SK-N-SH (cell line): ENCODE measurements at regions not wholly inside any gene's neighbourhood (a gene's known extent, or its start where the extent isn't known, plus 50 kb on each side); places are given as distances from the start of the nearest gene placed in this dataset.

Experiments
- CTCF ChIA-PET: fragments of 300-600, 350-600 bp; formaldehyde crosslinking; extraction: SDS; loops from one replicate; lab custom pipeline; 2021; lab: Yijun Ruan, JAX
- POLR2A ChIA-PET: fragments of 350-600 bp; sonication (Branson Sonifier 250); formaldehyde crosslinking; extraction: SDS; loops from one replicate; lab custom pipeline; 2020; ENCODE audit warnings: antibody characterized with exemption, inconsistent platforms; lab: Yijun Ruan, JAX
- DNase-seq: peaks from one replicate; pipeline ENCODE4 v3.0.0; 2012
- H2AFZ ChIP-seq: fragments of 200-600 bp; sonication (generic); 2 replicates; pipeline ENCODE4 v1.8.1; 2016; ENCODE audit warnings: antibody characterized with exemption, mild to moderate bottlenecking, low read depth
- H3F3A ChIP-seq: fragments of 200-600 bp; sonication (generic); replicated peaks from 2 replicates; pipeline ENCODE3; 2016; ENCODE audit warnings: antibody characterized with exemption, mild to moderate bottlenecking; ENCODE audit not compliant: insufficient read depth
- H3K27ac ChIP-seq, 2 experiments: fragments of 200-500 bp in 1 of 2; fragments of 200-600 bp in 1 of 2; sonication (Bioruptor generic) in 1 of 2; sonication (generic), shearing (Covaris generic) in 1 of 2; 2 replicates each; pipeline versions ENCODE4 v1.5.1 to v1.6.1; 2014 to 2016; ENCODE audit warnings: low read depth in 2 of 2, inconsistent platforms in 1 of 2, low read length in 1 of 2, mild to moderate bottlenecking in 1 of 2, mixed read lengths in 1 of 2
- H3K27me3 ChIP-seq: fragments of 200-600 bp; sonication (generic), shearing (Covaris generic); 2 replicates; pipeline ENCODE4 v1.6.1; 2016; ENCODE audit warnings: mixed run types; ENCODE audit not compliant: insufficient read depth
- H3K36me3 ChIP-seq, 2 experiments: fragments of 200-500 bp in 1 of 2; fragments of 200-600 bp in 1 of 2; sonication (Bioruptor generic) in 1 of 2; sonication (generic) in 1 of 2; replicated peaks in 1 of 2; 2 replicates each; pipeline versions ENCODE3 to v1.5.1; 2014 to 2016; ENCODE audit warnings: low read length in 1 of 2, mild to moderate bottlenecking in 1 of 2; ENCODE audit not compliant: insufficient read depth in 2 of 2, control insufficient read depth in 1 of 2
- H3K4me1 ChIP-seq, 2 experiments: fragments of 200-500 bp in 1 of 2; fragments of 200-600 bp in 1 of 2; sonication (Bioruptor generic) in 1 of 2; sonication (generic), shearing (Covaris generic) in 1 of 2; 2 replicates each; pipeline versions ENCODE4 v1.5.1 to v1.6.1; 2014 to 2016; ENCODE audit warnings: low read depth in 1 of 2, low read length in 1 of 2, mixed run types in 1 of 2; ENCODE audit not compliant: insufficient read depth in 2 of 2, control insufficient read depth in 1 of 2
- H3K4me2 ChIP-seq: fragments of 200-600 bp; sonication (generic), shearing (Covaris generic); 2 replicates; pipeline ENCODE4 v1.6.1; 2017; ENCODE audit warnings: mixed run types
- H3K4me3 ChIP-seq, 2 experiments: fragments of 200-500 bp in 1 of 2; fragments of 200-600 bp in 1 of 2; sonication (Bioruptor generic) in 1 of 2; sonication (generic), shearing (Covaris generic) in 1 of 2; 2 replicates each; pipeline versions ENCODE4 v1.5.1 to v1.8.1; 2014 to 2016; ENCODE audit warnings: low read depth in 2 of 2, inconsistent platforms in 1 of 2, low read length in 1 of 2, mild to moderate bottlenecking in 1 of 2, mixed read lengths in 1 of 2, moderate library complexity in 1 of 2
- H3K79me2 ChIP-seq: fragments of 200-600 bp; sonication (generic); 2 replicates; pipeline ENCODE4 v1.8.1; 2017; ENCODE audit warnings: mild to moderate bottlenecking; ENCODE audit not compliant: insufficient read depth
- H3K9ac ChIP-seq: fragments of 200-600 bp; sonication (generic); 2 replicates; pipeline ENCODE4 v1.6.1; 2017; ENCODE audit warnings: mixed run types
- H3K9me2 ChIP-seq: fragments of 200-600 bp; sonication (generic); 2 replicates; pipeline ENCODE4 v1.6.1; 2017; ENCODE audit warnings: mixed run types
- H3K9me3 ChIP-seq: fragments of 200-600 bp; sonication (generic); 2 replicates; pipeline ENCODE4 v1.6.1; 2017; ENCODE audit warnings: mixed run types, mild to moderate bottlenecking, moderate library complexity
- H4K20me1 ChIP-seq: fragments of 200-600 bp; sonication (generic); 2 replicates; pipeline ENCODE4 v1.6.1; 2017; ENCODE audit warnings: mild to moderate bottlenecking, mixed run types; ENCODE audit not compliant: insufficient read depth
- CHD2 ChIP-seq: fragments of 150-350 bp; IDR thresholded peaks from 2 replicates; pipeline ENCODE4 v1.6.1; 2018; ENCODE audit warnings: low read length; ENCODE audit not compliant: partially characterized antibody
- EP300 ChIP-seq, 2 experiments: IDR thresholded peaks; 2 replicates each; pipeline versions ENCODE4 v1.4.0 to v1.6.1; 2012; ENCODE audit warnings: borderline replicate concordance in 1 of 2, low read depth in 1 of 2, low read length in 1 of 2
- EZH2phosphoT487 ChIP-seq: fragments of 200-600 bp; sonication (generic); IDR thresholded peaks from 2 replicates; pipeline ENCODE4 v1.6.1; 2017; ENCODE audit warnings: low read depth, mixed run types, mild to moderate bottlenecking, antibody characterized with exemption, moderate library complexity, borderline replicate concordance
- FOXJ3 ChIP-seq: sonication (generic); formaldehyde crosslinking; IDR thresholded peaks from 2 replicates; pipeline ENCODE4 v1.5.1; 2020; ENCODE audit warnings: mild to moderate bottlenecking, missing genetic modification reagents
- FOXM1 ChIP-seq: IDR thresholded peaks from 2 replicates; pipeline ENCODE4 v1.4.0; 2012; ENCODE audit warnings: low read depth, mild to moderate bottlenecking
- JUND ChIP-seq: IDR thresholded peaks from 2 replicates; pipeline ENCODE4 v1.4.0; 2012
- MEF2A ChIP-seq: IDR thresholded peaks from 2 replicates; pipeline ENCODE4 v1.4.0; 2012; ENCODE audit warnings: low read depth, borderline replicate concordance
- MXI1 ChIP-seq: IDR thresholded peaks from 2 replicates; pipeline ENCODE4 v1.6.1; 2012; ENCODE audit warnings: mild to moderate bottlenecking, low read depth, low read length, improper control_type of control experiment
- POLR2AphosphoS5 ChIP-seq: IDR thresholded peaks from 2 replicates; pipeline ENCODE4 v1.6.1; 2012; ENCODE audit warnings: low read depth, low read length
- RCOR1 ChIP-seq: fragments of 150-350 bp; IDR thresholded peaks from 2 replicates; pipeline ENCODE4 v1.6.1; 2017; ENCODE audit warnings: antibody characterized with exemption, low read length
- SMC3 ChIP-seq: IDR thresholded peaks from 2 replicates; pipeline ENCODE4 v1.6.1; 2012; ENCODE audit warnings: low read depth, low read length, improper control_type of control experiment
- TEAD4 ChIP-seq: IDR thresholded peaks from 2 replicates; pipeline ENCODE4 v1.4.0; 2012; ENCODE audit warnings: mild to moderate bottlenecking, borderline replicate concordance; ENCODE audit not compliant: insufficient read depth
- USF2 ChIP-seq: fragments of 150-350 bp; IDR thresholded peaks from 2 replicates; pipeline ENCODE4 v1.6.1; 2017; ENCODE audit warnings: antibody characterized with exemption, low read length, low read depth, borderline replicate concordance
- WGBS: methylation state at CpG from one replicate; pipeline ENCODE4 v1.1.6; 2017; ENCODE audit warnings: low lambda C conversion rate; 5-methylcytosine and 5-hydroxymethylcytosine counted together
- TF ChIP-seq, protein P1 (sequence below): IDR thresholded peaks from 2 replicates; pipeline ENCODE4; 2012
- TF ChIP-seq, protein P2 (sequence below): IDR thresholded peaks from 2 replicates; pipeline ENCODE4 v1.4.0; 2012; ENCODE audit warnings: low read depth, borderline replicate concordance

DNA sequence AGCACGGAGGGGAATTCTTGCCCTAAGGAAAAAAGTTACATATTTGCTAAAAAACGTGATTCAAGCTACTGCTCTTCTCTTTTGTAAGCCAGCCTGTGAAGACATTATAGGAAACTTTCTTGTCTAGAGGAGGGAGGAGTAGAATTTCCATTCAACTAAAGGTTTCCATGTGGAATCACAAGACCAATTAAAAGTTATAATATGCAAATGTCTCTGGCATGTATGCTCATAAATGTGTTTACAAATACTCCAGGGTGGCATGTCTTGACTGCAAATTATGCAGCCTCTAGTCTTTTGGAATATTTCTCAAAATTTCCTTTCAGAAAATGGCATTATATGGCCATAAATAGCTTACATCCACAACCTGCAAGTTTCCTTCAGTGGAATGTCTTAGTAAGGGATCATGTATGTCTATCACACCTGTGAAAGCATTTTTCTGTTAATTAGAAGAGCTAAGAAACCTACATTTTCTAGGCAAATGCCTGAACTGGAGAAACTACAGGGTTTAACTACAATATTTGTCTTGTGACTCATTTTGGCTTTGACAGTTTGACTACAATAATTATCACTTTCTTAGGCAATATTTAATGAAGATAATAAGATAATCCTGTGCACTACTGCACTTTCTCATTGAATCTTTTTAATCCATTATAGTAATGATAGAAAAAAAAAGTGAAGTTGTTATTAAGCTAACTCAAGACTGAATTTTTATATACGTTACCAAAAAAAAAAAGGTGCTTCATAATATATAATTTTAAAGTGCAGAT lies 111.1 kb upstream of the C10orf90 start:
- no peaks in the 10 kb centered on the region for H3F3A ChIP-seq
- no peaks in the 10 kb centered on the region for H3K27me3 ChIP-seq
- POLR2A ChIA-PET, result no interaction called here
- H3K9me3 ChIP-seq, result no peaks in the 10 kb centered on the region
- no peak overlapping the region for H3K4me2 ChIP-seq
- no peaks in the 10 kb centered on the region for H3K9me2 ChIP-seq
- no peaks in the 10 kb centered on the region for H3K4me1 ChIP-seq
- H3K79me2 ChIP-seq, result no peaks in the 10 kb centered on the region
- CTCF ChIA-PET, result no interaction called here
- no peak overlapping the region for H2AFZ ChIP-seq
- no peaks in the 10 kb centered on the region for H4K20me1 ChIP-seq
- no peak overlapping the region for H3K4me3 ChIP-seq
- H3K36me3 ChIP-seq, result no peaks in the 10 kb centered on the region
- TF ChIP-seq JUND, result no peak
- no peak for TF ChIP-seq USF2
- no peak for TF ChIP-seq EZH2phosphoT487
- TF ChIP-seq, protein P1, sequence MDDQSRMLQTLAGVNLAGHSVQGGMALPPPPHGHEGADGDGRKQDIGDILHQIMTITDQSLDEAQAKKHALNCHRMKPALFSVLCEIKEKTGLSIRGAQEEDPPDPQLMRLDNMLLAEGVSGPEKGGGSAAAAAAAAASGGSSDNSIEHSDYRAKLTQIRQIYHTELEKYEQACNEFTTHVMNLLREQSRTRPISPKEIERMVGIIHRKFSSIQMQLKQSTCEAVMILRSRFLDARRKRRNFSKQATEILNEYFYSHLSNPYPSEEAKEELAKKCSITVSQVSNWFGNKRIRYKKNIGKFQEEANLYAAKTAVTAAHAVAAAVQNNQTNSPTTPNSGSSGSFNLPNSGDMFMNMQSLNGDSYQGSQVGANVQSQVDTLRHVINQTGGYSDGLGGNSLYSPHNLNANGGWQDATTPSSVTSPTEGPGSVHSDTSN, result no peak
- TF ChIP-seq RCOR1, result no peak
- TF ChIP-seq POLR2AphosphoS5, result no peak
- no peak for TF ChIP-seq TEAD4
- TF ChIP-seq SMC3, result no peak
- TF ChIP-seq EP300 (IDR thresholded peaks at IDR 0.05; ENCODE audit: borderline replicate concordance in 1 of 2, low read depth in 1 of 2, low read length in 1 of 2), result no peak
- TF ChIP-seq, protein P2, sequence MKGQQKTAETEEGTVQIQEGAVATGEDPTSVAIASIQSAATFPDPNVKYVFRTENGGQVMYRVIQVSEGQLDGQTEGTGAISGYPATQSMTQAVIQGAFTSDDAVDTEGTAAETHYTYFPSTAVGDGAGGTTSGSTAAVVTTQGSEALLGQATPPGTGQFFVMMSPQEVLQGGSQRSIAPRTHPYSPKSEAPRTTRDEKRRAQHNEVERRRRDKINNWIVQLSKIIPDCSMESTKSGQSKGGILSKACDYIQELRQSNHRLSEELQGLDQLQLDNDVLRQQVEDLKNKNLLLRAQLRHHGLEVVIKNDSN, result no peak
- TF ChIP-seq CHD2, result no peak
- TF ChIP-seq MXI1, result no peak
- TF ChIP-seq FOXM1, result no peak
- no peak for TF ChIP-seq MEF2A
- no peak for TF ChIP-seq FOXJ3 (CRISPR knock-in tag)
- H3K9ac ChIP-seq, result no peak overlapping the region
- no peak overlapping the region for H3K27ac ChIP-seq
- 3% methylated on average over 3 of the region's 3 CpGs for WGBS
- DNase-seq, result no peak
